Fibroblast of the aortic adventitia (primary cell): ENCODE measurements at regions not wholly inside any gene's neighbourhood (a gene's known extent, or its start where the extent isn't known, plus 50 kb on each side); places are given as distances from the start of the nearest gene placed in this dataset.
A peak's percentile ranks its signal among the peaks of the same experiment; 100 is the strongest.

Experiments used
- DNase-seq: peaks from one replicate; pipeline ENCODE4 v3.0.0-alpha.2; 2010; ENCODE audit warnings: low read depth
- H3K4me3 ChIP-seq: 2 replicates; pipeline ENCODE4 v1.5.1; 2011; ENCODE audit warnings: low read depth, mild to moderate bottlenecking, control low read depth, low read length, moderate library complexity
- TF ChIP-seq, protein P1 (sequence below): IDR thresholded peaks from 2 replicates; pipeline ENCODE4 v1.5.1; 2011; ENCODE audit warnings: mild to moderate bottlenecking, low read length, control low read depth, inconsistent platforms; ENCODE audit not compliant: insufficient read depth

DNA sequence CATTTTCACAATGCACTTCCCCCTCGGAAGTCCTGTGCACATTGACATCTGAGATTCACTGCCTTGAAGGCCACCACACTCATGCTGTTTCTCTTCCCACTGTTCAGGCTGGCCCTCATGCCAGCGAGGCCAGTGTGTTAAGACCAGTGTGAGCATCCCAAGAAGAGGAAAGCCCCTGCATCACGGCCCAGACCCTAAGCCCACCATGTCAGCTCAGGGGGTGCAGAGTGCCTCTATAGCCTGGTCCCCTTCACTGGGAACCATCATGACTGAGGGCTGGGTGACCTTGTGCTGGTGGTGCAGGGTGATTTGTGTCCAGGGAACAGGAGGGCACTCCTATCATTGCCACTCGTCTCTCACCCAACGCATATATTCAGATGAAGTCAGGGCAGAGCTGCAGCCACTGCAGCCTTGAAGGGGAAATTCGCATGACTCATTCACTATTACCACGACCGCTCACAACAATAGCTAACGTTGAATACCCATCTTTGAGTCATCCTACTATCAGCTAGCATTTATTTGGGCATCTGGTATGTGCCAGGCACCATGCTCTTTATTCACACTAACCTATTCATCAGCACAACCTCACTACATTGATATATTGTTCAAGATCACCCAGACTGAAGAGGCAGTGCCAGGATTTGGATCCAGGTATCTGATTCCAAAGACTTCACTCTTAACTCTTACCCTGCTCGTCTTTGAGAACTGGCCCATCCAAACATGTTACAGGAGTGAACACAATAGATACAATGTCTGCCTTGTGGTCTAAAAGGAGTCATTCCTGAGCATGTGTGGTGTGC, 58.8 kb upstream of the SLC6A11 start:
- TF ChIP-seq, protein P1, sequence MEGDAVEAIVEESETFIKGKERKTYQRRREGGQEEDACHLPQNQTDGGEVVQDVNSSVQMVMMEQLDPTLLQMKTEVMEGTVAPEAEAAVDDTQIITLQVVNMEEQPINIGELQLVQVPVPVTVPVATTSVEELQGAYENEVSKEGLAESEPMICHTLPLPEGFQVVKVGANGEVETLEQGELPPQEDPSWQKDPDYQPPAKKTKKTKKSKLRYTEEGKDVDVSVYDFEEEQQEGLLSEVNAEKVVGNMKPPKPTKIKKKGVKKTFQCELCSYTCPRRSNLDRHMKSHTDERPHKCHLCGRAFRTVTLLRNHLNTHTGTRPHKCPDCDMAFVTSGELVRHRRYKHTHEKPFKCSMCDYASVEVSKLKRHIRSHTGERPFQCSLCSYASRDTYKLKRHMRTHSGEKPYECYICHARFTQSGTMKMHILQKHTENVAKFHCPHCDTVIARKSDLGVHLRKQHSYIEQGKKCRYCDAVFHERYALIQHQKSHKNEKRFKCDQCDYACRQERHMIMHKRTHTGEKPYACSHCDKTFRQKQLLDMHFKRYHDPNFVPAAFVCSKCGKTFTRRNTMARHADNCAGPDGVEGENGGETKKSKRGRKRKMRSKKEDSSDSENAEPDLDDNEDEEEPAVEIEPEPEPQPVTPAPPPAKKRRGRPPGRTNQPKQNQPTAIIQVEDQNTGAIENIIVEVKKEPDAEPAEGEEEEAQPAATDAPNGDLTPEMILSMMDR = no peak
- peak; percentile 41 for DNase-seq
- H3K4me3 ChIP-seq = no peak overlapping the region

DNA sequence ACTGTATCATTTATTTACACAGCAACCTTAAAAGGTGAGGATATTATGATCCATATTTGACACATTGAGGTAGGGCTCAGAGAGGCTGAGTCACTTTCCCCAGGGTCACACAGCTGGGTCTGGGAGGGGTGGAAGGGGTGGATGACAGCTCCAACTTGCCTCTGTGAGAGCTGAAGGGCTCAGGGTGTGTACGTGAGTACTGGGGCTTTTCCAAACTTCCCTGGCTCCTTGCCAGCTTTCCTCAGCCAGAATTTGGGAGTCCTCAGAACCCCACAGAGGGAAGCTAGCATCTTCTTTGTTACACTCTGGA, 58.3 kb upstream of the SLC6A11 start:
- no peak overlapping the region for H3K4me3 ChIP-seq
- peak; percentile 6 for DNase-seq
- TF ChIP-seq, protein P1 = no peak

DNA sequence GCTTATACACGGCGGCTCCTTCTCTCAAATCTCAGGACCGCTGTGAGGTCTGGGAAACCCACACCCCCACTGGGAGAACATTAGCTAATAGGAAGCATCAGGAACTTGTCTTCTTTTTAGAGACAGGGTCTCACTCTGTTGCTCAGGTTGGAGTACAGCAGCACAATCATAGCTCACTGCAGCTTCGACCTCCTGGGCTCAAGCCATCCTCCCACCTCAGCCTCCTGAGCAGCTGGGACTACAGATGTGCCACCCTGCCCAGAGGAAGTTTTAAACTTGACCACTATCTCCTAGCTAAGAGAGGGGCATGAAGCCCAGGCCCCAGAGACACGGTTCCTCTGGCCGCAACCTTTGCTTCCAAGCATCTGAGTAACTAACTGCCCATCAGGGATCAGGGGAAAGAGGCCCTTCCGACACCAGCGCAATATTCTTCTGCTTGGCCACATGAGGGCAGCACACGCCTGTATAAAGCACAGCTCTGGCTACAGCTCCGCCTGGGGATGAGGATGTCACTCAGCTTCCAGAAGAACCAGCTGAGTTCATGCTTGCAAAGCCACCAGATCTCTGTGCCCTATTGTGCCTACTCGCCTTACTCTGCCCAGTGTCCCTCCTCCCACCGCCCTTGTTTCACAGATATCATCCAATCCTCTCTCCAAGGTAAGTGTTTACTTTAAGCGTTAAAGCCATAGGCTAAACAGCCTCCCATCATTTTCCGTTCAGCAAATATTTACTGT, 57.6 kb upstream of the SLC6A11 start:
- peak; percentile 76 for DNase-seq
- no peak overlapping the region for H3K4me3 ChIP-seq
- TF ChIP-seq, protein P1 = peak; percentile 73

DNA sequence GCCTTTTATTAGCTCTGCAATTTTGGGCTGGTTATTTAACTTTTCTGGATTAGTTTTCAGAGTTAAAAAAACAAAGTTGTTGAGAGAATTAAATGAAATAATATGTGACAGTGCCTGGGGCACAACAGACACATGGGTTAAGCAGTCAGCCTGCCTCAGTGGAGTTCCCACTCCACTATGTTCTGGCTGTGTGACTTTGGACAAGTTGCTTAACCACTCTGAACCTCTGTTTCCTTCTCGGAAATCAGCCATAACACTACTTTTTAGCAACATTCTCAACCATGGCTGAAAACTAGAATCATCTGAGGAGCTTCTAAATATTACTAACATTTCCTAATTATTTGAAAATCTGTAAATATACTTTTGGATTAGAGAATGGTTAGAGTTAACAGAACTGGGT, 56.5 kb upstream of the SLC6A11 start:
- TF ChIP-seq, protein P1 = no peak
- no peak for DNase-seq
- no peak overlapping the region for H3K4me3 ChIP-seq

DNA sequence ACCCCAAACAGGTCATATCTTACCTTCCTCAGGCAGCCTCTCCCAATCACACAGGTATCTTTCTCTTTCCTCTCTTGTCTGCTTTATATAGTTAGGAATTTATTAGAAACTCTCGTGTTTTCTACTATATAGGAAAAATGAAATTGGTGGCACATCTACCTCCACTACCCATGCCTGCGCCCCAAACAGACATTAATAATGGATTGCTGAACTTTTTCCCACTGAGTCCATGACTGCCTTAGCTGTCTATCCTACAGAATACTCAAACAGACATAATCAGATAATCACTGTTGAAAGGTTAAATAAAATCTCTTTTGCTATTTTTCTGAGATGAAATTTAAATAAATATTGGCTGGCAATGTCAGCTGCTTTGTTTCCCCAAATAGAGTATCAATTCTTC, 55.8 kb upstream of the SLC6A11 start:
- no peak overlapping the region for H3K4me3 ChIP-seq
- TF ChIP-seq, protein P1 = no peak
- DNase-seq = no peak

DNA sequence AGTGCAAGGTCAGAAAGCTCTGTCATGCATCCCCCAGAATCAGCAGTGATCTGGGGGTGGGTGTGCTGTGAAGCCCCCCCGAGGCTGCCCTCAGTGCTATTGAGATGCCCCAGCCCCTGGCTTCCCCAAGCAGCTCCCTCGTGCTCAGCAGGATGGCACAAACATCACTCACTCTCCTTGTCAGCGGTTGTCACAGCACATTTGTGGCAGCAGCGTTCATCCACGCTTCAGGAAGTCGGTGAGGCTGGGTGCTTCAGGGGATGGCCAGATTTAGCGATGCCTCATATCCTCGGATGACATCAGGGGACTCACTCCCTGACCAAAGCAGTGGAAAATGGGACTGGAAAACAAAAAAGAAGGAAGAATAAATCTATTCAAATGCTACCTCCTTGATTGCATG, 54.4 kb upstream of the SLC6A11 start:
- no peak for DNase-seq
- no peak overlapping the region for H3K4me3 ChIP-seq
- TF ChIP-seq, protein P1 = no peak
